SK-N-SH (cell line): ENCODE measurements at regions not wholly inside any gene's neighbourhood (a gene's known extent, or its start where the extent isn't known, plus 50 kb on each side); places are given as distances from the start of the nearest gene placed in this dataset.

ENCODE experiments used
- CTCF ChIA-PET: fragments of 300-600, 350-600 bp; formaldehyde crosslinking; extraction: SDS; loops from one replicate; lab custom pipeline; 2021; lab: Yijun Ruan, JAX
- POLR2A ChIA-PET: fragments of 350-600 bp; sonication (Branson Sonifier 250); formaldehyde crosslinking; extraction: SDS; loops from one replicate; lab custom pipeline; 2020; ENCODE audit warnings: antibody characterized with exemption, inconsistent platforms; lab: Yijun Ruan, JAX
- DNase-seq: peaks from one replicate; pipeline ENCODE4 v3.0.0; 2012
- H2AFZ ChIP-seq: fragments of 200-600 bp; sonication (generic); 2 replicates; pipeline ENCODE4 v1.8.1; 2016; ENCODE audit warnings: antibody characterized with exemption, mild to moderate bottlenecking, low read depth
- H3F3A ChIP-seq: fragments of 200-600 bp; sonication (generic); replicated peaks from 2 replicates; pipeline ENCODE3; 2016; ENCODE audit warnings: antibody characterized with exemption, mild to moderate bottlenecking; ENCODE audit not compliant: insufficient read depth
- H3K27ac ChIP-seq, 2 experiments: fragments of 200-500 bp in 1 of 2; fragments of 200-600 bp in 1 of 2; sonication (Bioruptor generic) in 1 of 2; sonication (generic), shearing (Covaris generic) in 1 of 2; 2 replicates each; pipeline versions ENCODE4 v1.5.1 to v1.6.1; 2014 to 2016; ENCODE audit warnings: low read depth in 2 of 2, inconsistent platforms in 1 of 2, low read length in 1 of 2, mild to moderate bottlenecking in 1 of 2, mixed read lengths in 1 of 2
- H3K27me3 ChIP-seq: fragments of 200-600 bp; sonication (generic), shearing (Covaris generic); 2 replicates; pipeline ENCODE4 v1.6.1; 2016; ENCODE audit warnings: mixed run types; ENCODE audit not compliant: insufficient read depth
- H3K36me3 ChIP-seq, 2 experiments: fragments of 200-500 bp in 1 of 2; fragments of 200-600 bp in 1 of 2; sonication (Bioruptor generic) in 1 of 2; sonication (generic) in 1 of 2; replicated peaks in 1 of 2; 2 replicates each; pipeline versions ENCODE3 to v1.5.1; 2014 to 2016; ENCODE audit warnings: low read length in 1 of 2, mild to moderate bottlenecking in 1 of 2; ENCODE audit not compliant: insufficient read depth in 2 of 2, control insufficient read depth in 1 of 2
- H3K4me1 ChIP-seq, 2 experiments: fragments of 200-500 bp in 1 of 2; fragments of 200-600 bp in 1 of 2; sonication (Bioruptor generic) in 1 of 2; sonication (generic), shearing (Covaris generic) in 1 of 2; 2 replicates each; pipeline versions ENCODE4 v1.5.1 to v1.6.1; 2014 to 2016; ENCODE audit warnings: low read depth in 1 of 2, low read length in 1 of 2, mixed run types in 1 of 2; ENCODE audit not compliant: insufficient read depth in 2 of 2, control insufficient read depth in 1 of 2
- H3K4me2 ChIP-seq: fragments of 200-600 bp; sonication (generic), shearing (Covaris generic); 2 replicates; pipeline ENCODE4 v1.6.1; 2017; ENCODE audit warnings: mixed run types
- H3K4me3 ChIP-seq, 2 experiments: fragments of 200-500 bp in 1 of 2; fragments of 200-600 bp in 1 of 2; sonication (Bioruptor generic) in 1 of 2; sonication (generic), shearing (Covaris generic) in 1 of 2; 2 replicates each; pipeline versions ENCODE4 v1.5.1 to v1.8.1; 2014 to 2016; ENCODE audit warnings: low read depth in 2 of 2, inconsistent platforms in 1 of 2, low read length in 1 of 2, mild to moderate bottlenecking in 1 of 2, mixed read lengths in 1 of 2, moderate library complexity in 1 of 2
- H3K79me2 ChIP-seq: fragments of 200-600 bp; sonication (generic); 2 replicates; pipeline ENCODE4 v1.8.1; 2017; ENCODE audit warnings: mild to moderate bottlenecking; ENCODE audit not compliant: insufficient read depth
- H3K9ac ChIP-seq: fragments of 200-600 bp; sonication (generic); 2 replicates; pipeline ENCODE4 v1.6.1; 2017; ENCODE audit warnings: mixed run types
- H3K9me2 ChIP-seq: fragments of 200-600 bp; sonication (generic); 2 replicates; pipeline ENCODE4 v1.6.1; 2017; ENCODE audit warnings: mixed run types
- H3K9me3 ChIP-seq: fragments of 200-600 bp; sonication (generic); 2 replicates; pipeline ENCODE4 v1.6.1; 2017; ENCODE audit warnings: mixed run types, mild to moderate bottlenecking, moderate library complexity
- H4K20me1 ChIP-seq: fragments of 200-600 bp; sonication (generic); 2 replicates; pipeline ENCODE4 v1.6.1; 2017; ENCODE audit warnings: mild to moderate bottlenecking, mixed run types; ENCODE audit not compliant: insufficient read depth
- CHD2 ChIP-seq: fragments of 150-350 bp; IDR thresholded peaks from 2 replicates; pipeline ENCODE4 v1.6.1; 2018; ENCODE audit warnings: low read length; ENCODE audit not compliant: partially characterized antibody
- ELF1 ChIP-seq: IDR thresholded peaks from 2 replicates; pipeline ENCODE4 v1.4.0; 2012
- FOSL2 ChIP-seq: IDR thresholded peaks from 2 replicates; pipeline ENCODE4 v1.4.0; 2012; ENCODE audit warnings: low read depth, mild to moderate bottlenecking, moderate library complexity, borderline replicate concordance
- FOXM1 ChIP-seq: IDR thresholded peaks from 2 replicates; pipeline ENCODE4 v1.4.0; 2012; ENCODE audit warnings: low read depth, mild to moderate bottlenecking
- MXI1 ChIP-seq: IDR thresholded peaks from 2 replicates; pipeline ENCODE4 v1.6.1; 2012; ENCODE audit warnings: mild to moderate bottlenecking, low read depth, low read length, improper control_type of control experiment
- SMC3 ChIP-seq: IDR thresholded peaks from 2 replicates; pipeline ENCODE4 v1.6.1; 2012; ENCODE audit warnings: low read depth, low read length, improper control_type of control experiment
- TAF1 ChIP-seq: IDR thresholded peaks from 2 replicates; pipeline ENCODE4 v1.6.1; 2012; ENCODE audit warnings: low read depth, mild to moderate bottlenecking, low read length, moderate library complexity, borderline replicate concordance
- YY1 ChIP-seq: IDR thresholded peaks from 2 replicates; pipeline ENCODE4 v1.4.0; 2012; ENCODE audit warnings: low read depth, mild to moderate bottlenecking
- TF ChIP-seq, protein P1 (sequence below): fragments of 150-350 bp; IDR thresholded peaks from 2 replicates; pipeline ENCODE4 v1.6.1; 2017; ENCODE audit warnings: antibody characterized with exemption, low read length, low read depth, borderline replicate concordance
- TF ChIP-seq, protein P2 (sequence below): IDR thresholded peaks from 2 replicates; pipeline ENCODE4; 2012
- TF ChIP-seq, protein P3 (sequence below): IDR thresholded peaks from 2 replicates; pipeline ENCODE4 v1.4.0; 2012; ENCODE audit warnings: low read depth, borderline replicate concordance
- TF ChIP-seq, protein P4 (sequence below): IDR thresholded peaks from 2 replicates; pipeline ENCODE4 v1.4.0; 2012; ENCODE audit warnings: low read depth, borderline replicate concordance
- TF ChIP-seq, protein P5 (sequence below): IDR thresholded peaks from 2 replicates; pipeline ENCODE4 v1.4.0; 2012; ENCODE audit warnings: low read depth
- TF ChIP-seq, protein P6 (sequence below): fragments of 150-350 bp; IDR thresholded peaks from 2 replicates; pipeline ENCODE4 v1.6.1; 2016; ENCODE audit warnings: mild to moderate bottlenecking, low read depth, low read length

DNA sequence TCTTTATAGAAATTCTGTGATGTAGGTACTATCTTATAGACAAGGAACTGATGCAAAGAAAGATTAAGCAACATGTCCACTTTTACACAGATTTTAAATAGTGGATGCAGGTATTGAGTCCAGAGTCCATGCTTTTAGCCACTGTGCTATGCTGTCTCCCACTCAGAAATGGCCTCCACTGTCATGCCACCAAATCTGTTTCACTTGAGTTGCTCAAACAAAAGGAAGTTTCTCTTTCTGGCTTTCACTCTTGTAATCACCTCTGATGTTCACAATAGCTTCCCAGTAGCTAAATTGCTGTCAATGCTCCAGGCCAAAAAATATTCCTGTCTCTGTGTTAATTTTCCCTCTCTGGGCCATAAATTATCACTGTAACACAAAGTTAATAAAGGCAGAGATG, 77.0 kb upstream of the RASA1 start:
- Histone ChIP-seq H3K9me2 (no peaks in the 10 kb centered on the region), H3K36me3 (no peaks in the 10 kb centered on the region), H3K27ac (no peak overlapping the region), H3K4me3 (no peak overlapping the region), H4K20me1 (no peaks in the 10 kb centered on the region), H3K27me3 (no peaks in the 10 kb centered on the region), H3K4me1 (peaks cover 0 to 7% of the 10 kb centered on the region in 2 experiments; a peak in 1 of 4 replicates), H3K79me2 (no peaks in the 10 kb centered on the region), H3F3A (peaks cover 15% of the 10 kb centered on the region), H3K9me3 (no peaks in the 10 kb centered on the region), H2AFZ (no peak overlapping the region), H3K9ac (no peak overlapping the region), H3K4me2 (no peak overlapping the region)
- DNase-seq: no peak
- TF ChIP-seq TAF1 (no peak), YY1 (no peak), CHD2 (no peak), SMC3 (no peak), MXI1 (no peak), ELF1 (no peak), FOXM1 (no peak), FOSL2 (no peak)
- TF ChIP-seq, protein P1, sequence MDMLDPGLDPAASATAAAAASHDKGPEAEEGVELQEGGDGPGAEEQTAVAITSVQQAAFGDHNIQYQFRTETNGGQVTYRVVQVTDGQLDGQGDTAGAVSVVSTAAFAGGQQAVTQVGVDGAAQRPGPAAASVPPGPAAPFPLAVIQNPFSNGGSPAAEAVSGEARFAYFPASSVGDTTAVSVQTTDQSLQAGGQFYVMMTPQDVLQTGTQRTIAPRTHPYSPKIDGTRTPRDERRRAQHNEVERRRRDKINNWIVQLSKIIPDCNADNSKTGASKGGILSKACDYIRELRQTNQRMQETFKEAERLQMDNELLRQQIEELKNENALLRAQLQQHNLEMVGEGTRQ: no peak
- TF ChIP-seq, protein P2, sequence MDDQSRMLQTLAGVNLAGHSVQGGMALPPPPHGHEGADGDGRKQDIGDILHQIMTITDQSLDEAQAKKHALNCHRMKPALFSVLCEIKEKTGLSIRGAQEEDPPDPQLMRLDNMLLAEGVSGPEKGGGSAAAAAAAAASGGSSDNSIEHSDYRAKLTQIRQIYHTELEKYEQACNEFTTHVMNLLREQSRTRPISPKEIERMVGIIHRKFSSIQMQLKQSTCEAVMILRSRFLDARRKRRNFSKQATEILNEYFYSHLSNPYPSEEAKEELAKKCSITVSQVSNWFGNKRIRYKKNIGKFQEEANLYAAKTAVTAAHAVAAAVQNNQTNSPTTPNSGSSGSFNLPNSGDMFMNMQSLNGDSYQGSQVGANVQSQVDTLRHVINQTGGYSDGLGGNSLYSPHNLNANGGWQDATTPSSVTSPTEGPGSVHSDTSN: no peak
- TF ChIP-seq, protein P3, sequence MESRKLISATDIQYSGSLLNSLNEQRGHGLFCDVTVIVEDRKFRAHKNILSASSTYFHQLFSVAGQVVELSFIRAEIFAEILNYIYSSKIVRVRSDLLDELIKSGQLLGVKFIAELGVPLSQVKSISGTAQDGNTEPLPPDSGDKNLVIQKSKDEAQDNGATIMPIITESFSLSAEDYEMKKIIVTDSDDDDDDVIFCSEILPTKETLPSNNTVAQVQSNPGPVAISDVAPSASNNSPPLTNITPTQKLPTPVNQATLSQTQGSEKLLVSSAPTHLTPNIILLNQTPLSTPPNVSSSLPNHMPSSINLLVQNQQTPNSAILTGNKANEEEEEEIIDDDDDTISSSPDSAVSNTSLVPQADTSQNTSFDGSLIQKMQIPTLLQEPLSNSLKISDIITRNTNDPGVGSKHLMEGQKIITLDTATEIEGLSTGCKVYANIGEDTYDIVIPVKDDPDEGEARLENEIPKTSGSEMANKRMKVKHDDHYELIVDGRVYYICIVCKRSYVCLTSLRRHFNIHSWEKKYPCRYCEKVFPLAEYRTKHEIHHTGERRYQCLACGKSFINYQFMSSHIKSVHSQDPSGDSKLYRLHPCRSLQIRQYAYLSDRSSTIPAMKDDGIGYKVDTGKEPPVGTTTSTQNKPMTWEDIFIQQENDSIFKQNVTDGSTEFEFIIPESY: no peak
- TF ChIP-seq, protein P4, sequence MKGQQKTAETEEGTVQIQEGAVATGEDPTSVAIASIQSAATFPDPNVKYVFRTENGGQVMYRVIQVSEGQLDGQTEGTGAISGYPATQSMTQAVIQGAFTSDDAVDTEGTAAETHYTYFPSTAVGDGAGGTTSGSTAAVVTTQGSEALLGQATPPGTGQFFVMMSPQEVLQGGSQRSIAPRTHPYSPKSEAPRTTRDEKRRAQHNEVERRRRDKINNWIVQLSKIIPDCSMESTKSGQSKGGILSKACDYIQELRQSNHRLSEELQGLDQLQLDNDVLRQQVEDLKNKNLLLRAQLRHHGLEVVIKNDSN: no peak
- TF ChIP-seq, protein P5, sequence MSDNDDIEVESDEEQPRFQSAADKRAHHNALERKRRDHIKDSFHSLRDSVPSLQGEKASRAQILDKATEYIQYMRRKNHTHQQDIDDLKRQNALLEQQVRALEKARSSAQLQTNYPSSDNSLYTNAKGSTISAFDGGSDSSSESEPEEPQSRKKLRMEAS: no peak
- TF ChIP-seq, protein P6, sequence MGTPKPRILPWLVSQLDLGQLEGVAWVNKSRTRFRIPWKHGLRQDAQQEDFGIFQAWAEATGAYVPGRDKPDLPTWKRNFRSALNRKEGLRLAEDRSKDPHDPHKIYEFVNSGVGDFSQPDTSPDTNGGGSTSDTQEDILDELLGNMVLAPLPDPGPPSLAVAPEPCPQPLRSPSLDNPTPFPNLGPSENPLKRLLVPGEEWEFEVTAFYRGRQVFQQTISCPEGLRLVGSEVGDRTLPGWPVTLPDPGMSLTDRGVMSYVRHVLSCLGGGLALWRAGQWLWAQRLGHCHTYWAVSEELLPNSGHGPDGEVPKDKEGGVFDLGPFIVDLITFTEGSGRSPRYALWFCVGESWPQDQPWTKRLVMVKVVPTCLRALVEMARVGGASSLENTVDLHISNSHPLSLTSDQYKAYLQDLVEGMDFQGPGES: no peak
- ChIA-PET POLR2A (no interaction called here), CTCF (no interaction called here)
